Esophagus squamous epithelium (tissue), 4 donors: ENCODE measurements at regions not wholly inside any gene's neighbourhood (a gene's known extent, or its start where the extent isn't known, plus 50 kb on each side); places are given as distances from the start of the nearest gene placed in this dataset.

ENCODE experiments used
- CTCF ChIP-seq, 6 experiments: fragments of 450-650 bp in 4 of 6; fragments of 200-600 bp in 2 of 6; sonication (generic) in 2 of 6; IDR thresholded peaks; one replicate each; pipeline ENCODE4 v1.5.1; 2016 to 2019; ENCODE audit warnings: antibody characterized with exemption in 6 of 6, mild to moderate bottlenecking in 4 of 6, moderate library complexity in 4 of 6
- POLR2A ChIP-seq, 4 donors: fragments of 450-650 bp; IDR thresholded peaks; one replicate each; pipeline ENCODE4 v1.6.1; 2017; ENCODE audit warnings: antibody characterized with exemption in 4 of 4, mild to moderate bottlenecking in 4 of 4, moderate library complexity in 3 of 4

GRCh38 chr20:7003598-7003997 lies 236.1 kb downstream of the BMP2 start:
- no peak for TF ChIP-seq CTCF (IDR thresholded peaks at IDR 0.05)
- no peak for TF ChIP-seq POLR2A (IDR thresholded peaks at IDR 0.05)
